ENCODE measurements at regions not wholly inside any gene's neighbourhood (a gene's known extent, or its start where the extent isn't known, plus 50 kb on each side); places are given as distances from the start of the nearest gene placed in this dataset.

- no peak for TF ChIP-seq CTCF (IDR thresholded peaks at IDR 0.05; ENCODE audit: low read length, missing control alignments)
- H3K4me3 ChIP-seq (replicated peaks; ENCODE audit: low read depth, low read length), result no peak overlapping the region
- DNase-seq (ENCODE audit: low read depth), result no peak
Measured at GRCh38 chr19:16013181-16013850, 63.0 kb upstream of the TPM4 start.

- no peak for TF ChIP-seq CTCF (IDR thresholded peaks at IDR 0.05; ENCODE audit: low read length, missing control alignments)
- no peak for DNase-seq (ENCODE audit: low read depth)
- no peak overlapping the region for H3K4me3 ChIP-seq (replicated peaks; ENCODE audit: low read depth, low read length)
Measured at GRCh38 chr19:16013851-16014840, 62.1 kb upstream of the TPM4 start.

DNA sequence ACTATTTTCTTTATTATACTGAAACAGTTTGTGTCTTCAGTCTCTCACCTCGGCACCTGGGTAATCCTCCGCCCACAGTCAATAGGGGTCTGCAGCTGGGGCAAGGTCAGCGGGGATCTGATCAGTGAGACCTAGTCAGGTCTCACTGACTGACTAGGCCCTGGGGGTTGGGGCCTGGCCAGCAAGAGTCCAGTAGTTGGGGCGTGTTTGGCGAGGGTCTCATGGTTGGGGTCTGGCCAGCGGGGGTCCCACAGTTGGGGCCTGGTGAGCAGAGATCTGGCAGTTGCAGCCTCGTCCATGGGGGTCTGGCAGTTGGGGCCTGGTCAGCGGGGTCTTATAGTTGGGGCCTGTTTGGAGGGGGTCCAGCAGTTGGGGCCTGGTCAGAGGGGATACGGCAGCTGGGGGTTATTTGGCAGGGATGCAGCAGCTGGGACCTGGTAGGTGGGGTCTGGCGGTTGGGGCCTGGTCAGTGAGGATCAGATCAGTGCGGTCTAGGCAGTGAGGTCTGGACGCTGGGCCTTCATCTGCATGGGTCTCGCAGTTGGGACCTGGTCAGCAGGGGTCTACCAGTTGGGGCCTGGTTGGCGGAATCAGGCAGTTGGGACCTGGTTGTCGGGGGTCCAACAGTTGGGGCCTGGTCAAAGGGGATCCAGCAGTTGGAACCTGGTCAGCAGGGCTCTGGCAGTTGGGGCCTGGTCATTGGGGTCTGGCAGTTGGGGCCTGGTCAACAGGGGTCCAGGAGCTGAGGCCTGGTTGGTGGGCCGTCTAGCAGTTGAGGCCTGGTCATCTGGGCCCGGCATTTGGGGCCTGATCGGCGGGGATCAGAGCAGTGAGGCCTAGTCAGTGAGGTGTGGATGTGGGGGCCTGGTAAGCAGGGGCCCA, 61.1 kb upstream of the TPM4 start:
- no peak for DNase-seq (ENCODE audit: low read depth)
- TF ChIP-seq CTCF (IDR thresholded peaks at IDR 0.05; ENCODE audit: low read length, missing control alignments), result no peak

DNA sequence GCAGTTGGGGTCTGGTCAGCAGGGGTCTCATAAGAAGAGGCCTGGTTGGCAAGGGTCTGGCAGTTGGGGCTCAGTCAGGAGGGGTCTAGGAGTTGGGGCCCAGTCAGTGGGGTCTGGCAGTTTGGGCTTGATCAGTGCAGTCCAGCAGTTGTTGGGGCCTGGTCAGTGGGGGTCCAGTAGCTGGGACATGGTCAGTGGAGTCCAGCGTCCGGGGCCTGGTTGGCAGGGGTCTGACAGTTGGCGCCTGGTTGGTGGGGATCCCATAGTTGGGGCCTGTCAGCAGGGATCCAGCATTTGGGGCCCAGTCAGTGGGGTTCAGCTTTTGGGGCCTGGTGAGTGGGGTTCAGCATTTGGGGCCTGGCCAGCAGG, 60.5 kb upstream of the TPM4 start:
- H3K4me3 ChIP-seq (replicated peaks; ENCODE audit: low read depth, low read length), result no peak overlapping the region
- no peak for TF ChIP-seq CTCF (IDR thresholded peaks at IDR 0.05; ENCODE audit: low read length, missing control alignments)
- DNase-seq (ENCODE audit: low read depth), result no peak

More for the DNA sequence above, 61.1 kb upstream of the TPM4 start:
- no peak overlapping the region for H3K4me3 ChIP-seq (replicated peaks; ENCODE audit: low read depth, low read length)

DNA sequence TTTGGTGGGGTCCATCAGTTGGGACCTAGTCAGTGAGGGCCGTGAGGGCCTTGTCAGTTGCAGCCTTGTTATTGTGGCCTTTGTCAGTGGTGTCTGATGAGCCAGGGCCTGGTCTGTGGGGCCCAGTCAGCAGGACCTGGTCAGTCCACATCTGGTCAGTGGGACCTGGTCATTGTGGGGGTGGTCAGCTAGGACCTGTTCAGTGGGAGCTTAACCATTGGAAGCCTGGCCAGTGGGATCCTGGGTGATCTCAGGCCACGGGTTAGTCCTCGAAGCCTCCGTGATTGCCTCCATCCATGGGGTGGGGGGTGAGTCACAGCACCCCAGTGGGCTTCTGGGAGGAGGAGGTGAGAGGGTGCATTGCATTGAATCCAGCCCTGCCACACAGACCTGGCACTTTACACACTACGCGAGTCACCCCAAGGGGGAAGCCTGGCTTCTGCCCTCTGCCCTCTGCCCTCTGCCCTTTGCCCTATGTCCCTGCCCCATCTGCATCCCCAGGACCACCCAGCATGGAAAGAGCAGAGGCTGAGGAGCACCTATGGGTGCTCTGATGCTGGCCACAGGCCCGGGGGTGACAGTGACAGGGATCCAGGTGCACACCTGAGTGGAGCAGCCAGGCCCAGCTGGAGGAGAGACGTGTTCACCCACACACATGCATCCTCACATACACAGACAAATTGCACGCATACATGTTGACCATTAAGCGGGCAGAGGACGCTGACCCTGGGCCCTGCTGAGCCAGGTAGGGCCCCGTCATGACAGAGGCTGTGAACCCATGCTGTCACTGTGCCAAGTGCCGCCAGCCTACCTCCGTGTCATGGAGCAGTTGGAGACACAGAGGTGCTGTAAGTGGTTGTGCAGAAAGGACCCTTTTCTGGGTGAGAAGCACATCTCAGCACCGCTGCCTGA, 59.8 kb upstream of the TPM4 start:
- TF ChIP-seq CTCF (IDR thresholded peaks at IDR 0.05; ENCODE audit: low read length, missing control alignments), result no peak
- DNase-seq (ENCODE audit: low read depth), result no peak
- H3K4me3 ChIP-seq (replicated peaks; ENCODE audit: low read depth, low read length), result no peak overlapping the region

DNA sequence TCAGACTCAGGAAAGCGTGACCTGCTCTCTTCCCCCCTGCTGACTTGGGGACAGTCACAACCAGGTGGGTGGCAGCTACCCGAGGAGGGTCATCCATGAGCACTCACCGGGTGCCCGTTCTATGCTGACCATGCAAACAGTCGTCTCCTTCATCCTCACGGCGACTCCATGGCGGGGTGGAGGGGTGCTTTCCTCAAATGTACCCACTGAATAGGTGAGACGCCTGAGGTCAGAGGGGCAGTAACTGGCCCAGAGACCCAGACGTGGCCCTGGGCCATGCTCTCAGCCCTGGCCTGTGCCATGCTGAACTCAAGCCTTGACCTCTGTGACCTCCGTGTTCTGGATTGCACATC, 59.2 kb upstream of the TPM4 start:
- H3K4me3 ChIP-seq (replicated peaks; ENCODE audit: low read depth, low read length), result no peak overlapping the region
- TF ChIP-seq CTCF (IDR thresholded peaks at IDR 0.05; ENCODE audit: low read length, missing control alignments), result no peak
- no peak for DNase-seq (ENCODE audit: low read depth)
